Esophagus muscularis mucosa (tissue), 4 donors: ENCODE measurements at regions not wholly inside any gene's neighbourhood (a gene's known extent, or its start where the extent isn't known, plus 50 kb on each side); places are given as distances from the start of the nearest gene placed in this dataset.
A peak's percentile ranks its signal among the peaks of the same experiment; 100 is the strongest.

ENCODE experiments used
- DNase-seq: peaks from one replicate; pipeline ENCODE4 v3.0.0-alpha.2; 2017; ENCODE audit errors: extremely low spot score
- H3K27ac ChIP-seq, 4 donors: fragments of 200-600 bp; sonication (generic); replicated peaks in 1 of 4; 1 replicate in 3 of 4; 2 replicates in 1 of 4; pipeline ENCODE4 v1.5.1; 2016 to 2019; ENCODE audit warnings: mild to moderate bottlenecking in 1 of 4
- H3K27me3 ChIP-seq, 4 donors: fragments of 200-600 bp; sonication (generic); one replicate each; pipeline versions ENCODE4 v1.5.1 to v1.6.0; 2016 to 2019
- H3K36me3 ChIP-seq, 4 donors: fragments of 200-600 bp; sonication (generic); one replicate each; pipeline ENCODE4 v1.5.1; 2016 to 2019
- H3K4me1 ChIP-seq, 4 donors: fragments of 200-600 bp; sonication (generic); one replicate each; pipeline ENCODE4 v1.5.1; 2016 to 2019
- H3K4me3 ChIP-seq, 4 donors: fragments of 200-600 bp; sonication (generic); 1 replicate in 2 of 4; 2 replicates in 2 of 4; pipeline ENCODE4 v1.5.1; 2016 to 2019; ENCODE audit warnings: mild to moderate bottlenecking in 4 of 4, moderate library complexity in 1 of 4
- H3K9me3 ChIP-seq, 4 donors: fragments of 200-600 bp; sonication (generic); 1 replicate in 3 of 4; 2 replicates in 1 of 4; pipeline ENCODE4 v1.5.1; 2016 to 2019
- CTCF ChIP-seq, 3 experiments: fragments of 200-600 bp in 2 of 3; fragments of 450-650 bp in 1 of 3; sonication (generic) in 2 of 3; IDR thresholded peaks; one replicate each; pipeline ENCODE4 v1.5.1; 2017 to 2019; ENCODE audit warnings: antibody characterized with exemption in 3 of 3, mild to moderate bottlenecking in 2 of 3, moderate library complexity in 1 of 3
- EP300 ChIP-seq: sonication (generic); formaldehyde crosslinking; IDR thresholded peaks from one replicate; pipeline ENCODE4 v1.6.1; 2017; ENCODE audit warnings: antibody characterized with exemption
- POLR2A ChIP-seq: fragments of 450-650 bp; IDR thresholded peaks from one replicate; pipeline ENCODE4 v1.6.1; 2017; ENCODE audit warnings: antibody characterized with exemption, moderate library complexity, mild to moderate bottlenecking, low read depth
- POLR2AphosphoS5 ChIP-seq, 2 donors: sonication (generic); formaldehyde crosslinking; IDR thresholded peaks; one replicate each; pipeline ENCODE4 v1.6.1; 2017; ENCODE audit warnings: antibody characterized with exemption in 2 of 2
- WGBS: methylation state at CpG from one replicate; pipeline ENCODE4 v1.1.5; 2018; 5-methylcytosine and 5-hydroxymethylcytosine counted together
- intact Hi-C: fragments of 100-400 bp; cut with DNase I; formaldehyde crosslinking; loops from one replicate; pipeline ENCODE4 v1.15.1; 2023

GRCh38 chr10:10848488-10849111 is 169.1 kb upstream of the CELF2 start:
- Histone ChIP-seq H3K36me3 (no peaks in the 10 kb centered on the region), H3K27ac (no peak overlapping the region), H3K27me3 (no peaks in the 10 kb centered on the region), H3K4me3 (no peak overlapping the region), H3K4me1 (peaks cover 4 to 38% (median 18%) of the 10 kb centered on the region in 4 donors), H3K9me3 (no peaks in the 10 kb centered on the region)
- intact Hi-C loops, result no loop called here
- DNase-seq, result no peak
- WGBS, result 91% methylated on average over 13 of the region's 13 CpGs
- TF ChIP-seq POLR2AphosphoS5 (IDR thresholded peaks at IDR 0.05) (no peak), CTCF (IDR thresholded peaks at IDR 0.05) (no peak), EP300 (no peak), POLR2A (no peak)

- no peak overlapping the region for H3K4me3 ChIP-seq
- intact Hi-C loops, result no loop called here
- H3K27me3 ChIP-seq, result no peaks in the 10 kb centered on the region
- H3K4me1 ChIP-seq, result peaks cover 4 to 38% (median 18%) of the 10 kb centered on the region in 4 donors
- 90% methylated on average over 4 of the region's 4 CpGs for WGBS
- no peaks in the 10 kb centered on the region for H3K9me3 ChIP-seq
- DNase-seq, result no peak
- H3K36me3 ChIP-seq, result no peaks in the 10 kb centered on the region
- no peak overlapping the region for H3K27ac ChIP-seq
- TF ChIP-seq CTCF (IDR thresholded peaks at IDR 0.05) (no peak), EP300 (no peak), POLR2AphosphoS5 (IDR thresholded peaks at IDR 0.05) (no peak), POLR2A (no peak)
Observed at GRCh38 chr10:10849306-10849705, 168.4 kb upstream of the CELF2 start.

- H3K27ac ChIP-seq, result peak overlapping the region in 1 of 4 donors; percentile 35
- H3K36me3 ChIP-seq, result no peaks in the 10 kb centered on the region
- 75% methylated on average over 3 of the region's 3 CpGs for WGBS
- TF ChIP-seq EP300, result no peak
- peaks cover 4 to 33% (median 14%) of the 10 kb centered on the region in 4 donors for H3K4me1 ChIP-seq
- no peaks in the 10 kb centered on the region for H3K9me3 ChIP-seq
- no peak overlapping the region for H3K4me3 ChIP-seq
- no peaks in the 10 kb centered on the region for H3K27me3 ChIP-seq
- intact Hi-C loops, result no loop called here
- no peak for DNase-seq
Observed at GRCh38 chr10:10850214-10850613, 167.5 kb upstream of the CELF2 start.

GRCh38 chr10:10852464-10852863 is 165.2 kb upstream of the CELF2 start:
- intact Hi-C loops, result no loop called here
- 78% methylated on average over 4 of the region's 4 CpGs for WGBS
- Histone ChIP-seq H3K36me3 (no peaks in the 10 kb centered on the region), H3K27me3 (no peaks in the 10 kb centered on the region), H3K27ac (peak overlapping the region in 1 of 4 donors; percentile 56), H3K4me1 (peaks cover 0 to 20% (median 10%) of the 10 kb centered on the region in 4 donors), H3K4me3 (no peak overlapping the region), H3K9me3 (no peaks in the 10 kb centered on the region)
- DNase-seq, result no peak
- TF ChIP-seq POLR2AphosphoS5 (IDR thresholded peaks at IDR 0.05) (peak in 1 of 2 donors; percentile 11), CTCF (IDR thresholded peaks at IDR 0.05) (no peak), EP300 (no peak)

GRCh38 chr10:10853954-10854353 is 163.7 kb upstream of the CELF2 start:
- intact Hi-C loops, result no loop called here
- H3K27me3 ChIP-seq, result no peaks in the 10 kb centered on the region
- no peak overlapping the region for H3K27ac ChIP-seq
- 97% methylated on average over 3 of the region's 3 CpGs for WGBS
- H3K4me3 ChIP-seq, result no peak overlapping the region
- H3K36me3 ChIP-seq, result no peaks in the 10 kb centered on the region
- DNase-seq, result no peak
- TF ChIP-seq CTCF (IDR thresholded peaks at IDR 0.05), result no peak
- no peak for TF ChIP-seq POLR2A
- TF ChIP-seq POLR2AphosphoS5 (IDR thresholded peaks at IDR 0.05), result no peak
- TF ChIP-seq EP300, result no peak
- H3K9me3 ChIP-seq, result no peaks in the 10 kb centered on the region
- peaks cover 0 to 20% (median 9%) of the 10 kb centered on the region in 4 donors for H3K4me1 ChIP-seq
